WI38 (cell line): ENCODE measurements at regions not wholly inside any gene's neighbourhood (a gene's known extent, or its start where the extent isn't known, plus 50 kb on each side); places are given as distances from the start of the nearest gene placed in this dataset.

ENCODE experiments used
- H3K4me3 ChIP-seq: 2 replicates; pipeline ENCODE4 v1.5.1; 2011; ENCODE audit warnings: low read depth, mild to moderate bottlenecking, control low read depth, low read length
- TF ChIP-seq, protein P1 (sequence below): IDR thresholded peaks from 2 replicates; pipeline ENCODE4 v1.5.1; 2012; ENCODE audit warnings: low read depth, mild to moderate bottlenecking, control low read depth, low read length

DNA sequence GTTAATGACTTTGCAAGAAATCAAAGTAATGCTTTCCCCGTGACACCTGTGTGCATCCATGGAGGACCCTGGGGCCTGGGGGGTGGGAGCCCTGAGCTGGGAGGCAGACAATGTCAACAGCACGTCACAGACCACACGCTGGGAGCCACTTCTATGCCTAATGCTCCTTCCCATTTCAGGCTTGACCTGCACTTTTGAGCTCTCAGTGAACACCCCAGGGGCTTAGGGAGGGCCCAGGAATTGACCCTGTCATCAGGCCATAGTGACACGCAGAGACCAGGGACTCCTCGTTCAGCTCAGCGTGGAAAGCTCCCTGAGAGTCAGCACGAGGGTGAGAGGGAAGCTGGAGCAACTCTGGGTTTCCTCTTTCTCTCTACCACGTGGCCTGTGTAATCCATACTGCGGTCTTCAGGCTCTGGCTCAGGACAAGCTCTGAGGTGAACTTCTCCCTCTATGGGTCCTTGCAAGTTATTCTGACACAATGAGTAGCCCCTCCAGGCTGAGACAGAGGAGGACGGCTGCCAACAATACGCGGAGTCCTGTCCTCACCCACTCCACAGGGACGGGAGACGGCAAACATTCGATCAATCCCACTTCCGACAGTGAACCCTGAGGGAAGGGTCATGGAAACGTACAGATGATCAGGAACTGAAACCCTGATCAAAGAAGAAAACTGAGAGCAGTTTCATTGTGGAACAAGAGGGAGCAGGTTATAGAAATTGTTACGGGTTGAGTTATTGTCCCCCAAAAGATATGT is 130.8 kb upstream of the IRX4 start:
- H3K4me3 ChIP-seq, result no peak overlapping the region
- TF ChIP-seq, protein P1, sequence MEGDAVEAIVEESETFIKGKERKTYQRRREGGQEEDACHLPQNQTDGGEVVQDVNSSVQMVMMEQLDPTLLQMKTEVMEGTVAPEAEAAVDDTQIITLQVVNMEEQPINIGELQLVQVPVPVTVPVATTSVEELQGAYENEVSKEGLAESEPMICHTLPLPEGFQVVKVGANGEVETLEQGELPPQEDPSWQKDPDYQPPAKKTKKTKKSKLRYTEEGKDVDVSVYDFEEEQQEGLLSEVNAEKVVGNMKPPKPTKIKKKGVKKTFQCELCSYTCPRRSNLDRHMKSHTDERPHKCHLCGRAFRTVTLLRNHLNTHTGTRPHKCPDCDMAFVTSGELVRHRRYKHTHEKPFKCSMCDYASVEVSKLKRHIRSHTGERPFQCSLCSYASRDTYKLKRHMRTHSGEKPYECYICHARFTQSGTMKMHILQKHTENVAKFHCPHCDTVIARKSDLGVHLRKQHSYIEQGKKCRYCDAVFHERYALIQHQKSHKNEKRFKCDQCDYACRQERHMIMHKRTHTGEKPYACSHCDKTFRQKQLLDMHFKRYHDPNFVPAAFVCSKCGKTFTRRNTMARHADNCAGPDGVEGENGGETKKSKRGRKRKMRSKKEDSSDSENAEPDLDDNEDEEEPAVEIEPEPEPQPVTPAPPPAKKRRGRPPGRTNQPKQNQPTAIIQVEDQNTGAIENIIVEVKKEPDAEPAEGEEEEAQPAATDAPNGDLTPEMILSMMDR, result no peak

DNA sequence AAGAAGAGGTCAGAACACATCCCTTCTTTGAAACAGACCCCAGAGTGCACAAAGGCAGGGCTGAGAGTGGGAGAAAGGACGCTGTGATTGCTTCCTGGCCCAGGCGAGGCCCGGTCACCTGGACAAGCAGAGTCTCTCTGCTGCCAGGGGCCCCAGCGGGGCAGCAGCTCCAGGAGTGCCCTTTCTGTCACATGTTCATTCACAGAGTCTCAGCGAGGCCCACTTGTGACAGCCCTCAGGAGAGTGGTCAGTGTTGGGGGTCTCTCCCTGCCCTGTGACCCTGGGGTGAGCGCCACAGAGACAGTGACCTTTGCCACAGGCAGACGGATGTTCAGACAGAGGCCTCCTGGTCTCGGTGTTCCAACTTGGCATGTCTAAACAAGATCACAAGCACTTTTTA is 130.2 kb upstream of the IRX4 start:
- TF ChIP-seq, protein P1, result no peak
- no peak overlapping the region for H3K4me3 ChIP-seq

DNA sequence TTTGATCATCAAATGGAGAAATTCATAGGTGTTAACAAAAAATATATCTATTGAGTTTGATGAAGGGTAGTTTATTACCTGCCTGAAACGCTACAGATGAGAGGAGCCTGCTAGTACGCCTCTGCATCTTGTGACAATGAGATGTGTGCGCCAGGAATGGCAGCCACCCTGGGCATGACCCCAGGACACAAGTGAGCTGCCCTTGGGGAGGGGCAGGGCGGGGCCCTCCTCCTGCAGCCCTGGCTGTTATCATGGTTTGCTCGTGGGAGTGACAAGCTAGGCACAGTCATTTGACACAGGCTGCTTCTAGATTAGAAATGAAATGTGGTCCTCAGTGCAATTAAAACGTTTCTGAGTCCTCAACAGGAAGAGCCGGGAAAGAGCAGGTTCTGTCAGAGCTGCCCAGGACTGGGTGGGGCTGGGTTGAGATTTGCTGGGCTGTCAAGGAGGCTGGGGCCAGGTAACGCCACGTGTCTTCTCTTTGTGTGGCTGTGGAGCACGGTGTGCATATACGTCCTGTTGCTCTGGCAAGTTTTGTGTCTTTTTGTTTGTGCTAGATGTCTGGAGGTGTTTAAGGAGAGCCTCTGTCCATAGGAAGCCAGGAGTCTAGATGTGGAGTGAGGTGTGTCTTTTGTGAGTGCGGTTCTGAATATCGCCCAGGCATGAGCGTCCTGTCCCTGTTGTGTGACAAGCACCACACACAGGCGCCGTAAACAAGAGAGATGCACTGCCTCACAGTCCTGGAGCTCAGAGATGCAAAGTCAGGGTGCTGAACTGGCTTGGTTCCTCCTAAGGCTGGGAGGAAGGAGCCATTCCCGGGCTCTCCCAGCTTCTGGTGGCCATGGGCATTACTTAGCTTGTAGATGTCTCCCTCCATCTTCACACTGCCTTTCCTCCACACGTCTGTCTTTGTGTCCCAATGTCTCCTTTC is 129.0 kb upstream of the IRX4 start:
- TF ChIP-seq, protein P1, result no peak

DNA sequence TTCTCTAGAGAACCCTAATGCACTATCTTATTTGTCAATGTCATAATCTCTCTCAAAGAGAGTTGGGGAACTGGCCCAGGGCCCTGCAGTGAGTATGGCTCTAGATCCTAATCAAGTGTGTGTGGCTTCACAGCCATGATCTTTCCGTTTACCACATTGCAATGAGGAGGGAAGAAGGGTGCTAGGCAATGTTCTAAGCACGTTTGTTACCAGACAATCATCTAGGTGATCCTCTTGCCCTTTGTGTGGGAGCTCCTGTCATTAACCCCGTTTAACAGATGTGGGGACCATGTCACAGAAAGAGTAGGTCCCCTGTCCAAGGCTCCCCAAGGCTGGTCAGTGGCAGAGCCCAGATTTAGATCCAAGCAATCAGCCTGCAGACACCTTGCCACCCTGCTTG is 128.2 kb upstream of the IRX4 start:
- H3K4me3 ChIP-seq, result no peak overlapping the region
- TF ChIP-seq, protein P1, result no peak

More for the DNA sequence above, 129.0 kb upstream of the IRX4 start:
- no peak overlapping the region for H3K4me3 ChIP-seq

DNA sequence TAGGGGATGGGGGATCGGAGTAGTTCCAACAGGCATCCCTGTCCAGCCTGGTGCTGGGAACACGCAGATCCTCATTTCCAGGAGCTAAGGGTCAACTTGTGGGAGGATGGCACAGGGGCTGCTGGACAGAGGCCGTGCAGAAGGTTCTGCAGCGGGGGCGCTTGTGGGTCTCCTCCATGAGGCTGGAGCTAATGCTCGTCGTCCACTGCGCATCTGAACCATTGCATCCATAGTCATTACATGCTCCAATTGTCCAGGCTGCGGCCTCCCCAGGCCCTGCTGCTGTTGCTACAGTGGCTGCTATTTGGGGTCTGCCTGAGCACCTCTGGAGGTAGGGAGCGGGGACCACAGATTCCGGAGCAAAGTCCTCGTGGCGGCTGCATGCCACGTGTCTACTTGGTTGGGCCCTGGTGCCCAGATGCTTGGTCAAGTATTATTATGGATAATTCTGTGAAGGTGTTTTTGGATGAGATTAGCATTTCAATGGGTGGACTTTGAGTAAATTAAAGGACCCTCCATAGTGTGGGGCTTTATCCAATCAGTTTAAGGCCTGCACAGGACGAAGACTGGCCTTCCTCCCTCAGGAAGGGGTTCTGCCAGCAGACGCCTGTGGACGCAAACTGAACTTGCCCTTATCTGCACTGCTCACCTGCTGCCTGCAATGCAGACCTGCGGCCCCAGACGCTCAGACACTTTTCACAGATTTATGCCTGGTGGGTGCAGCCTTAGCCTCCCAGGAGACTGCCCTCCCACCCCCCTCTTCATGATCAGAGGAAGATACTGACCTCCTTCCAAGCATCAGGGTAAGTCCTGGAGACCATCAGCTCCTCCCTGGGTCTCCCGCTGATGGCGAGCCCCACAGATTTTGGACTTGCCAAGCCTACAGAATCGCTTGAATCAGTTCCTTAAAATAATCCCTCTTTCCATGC is 127.5 kb upstream of the IRX4 start:
- TF ChIP-seq, protein P1, result no peak
- no peak overlapping the region for H3K4me3 ChIP-seq

DNA sequence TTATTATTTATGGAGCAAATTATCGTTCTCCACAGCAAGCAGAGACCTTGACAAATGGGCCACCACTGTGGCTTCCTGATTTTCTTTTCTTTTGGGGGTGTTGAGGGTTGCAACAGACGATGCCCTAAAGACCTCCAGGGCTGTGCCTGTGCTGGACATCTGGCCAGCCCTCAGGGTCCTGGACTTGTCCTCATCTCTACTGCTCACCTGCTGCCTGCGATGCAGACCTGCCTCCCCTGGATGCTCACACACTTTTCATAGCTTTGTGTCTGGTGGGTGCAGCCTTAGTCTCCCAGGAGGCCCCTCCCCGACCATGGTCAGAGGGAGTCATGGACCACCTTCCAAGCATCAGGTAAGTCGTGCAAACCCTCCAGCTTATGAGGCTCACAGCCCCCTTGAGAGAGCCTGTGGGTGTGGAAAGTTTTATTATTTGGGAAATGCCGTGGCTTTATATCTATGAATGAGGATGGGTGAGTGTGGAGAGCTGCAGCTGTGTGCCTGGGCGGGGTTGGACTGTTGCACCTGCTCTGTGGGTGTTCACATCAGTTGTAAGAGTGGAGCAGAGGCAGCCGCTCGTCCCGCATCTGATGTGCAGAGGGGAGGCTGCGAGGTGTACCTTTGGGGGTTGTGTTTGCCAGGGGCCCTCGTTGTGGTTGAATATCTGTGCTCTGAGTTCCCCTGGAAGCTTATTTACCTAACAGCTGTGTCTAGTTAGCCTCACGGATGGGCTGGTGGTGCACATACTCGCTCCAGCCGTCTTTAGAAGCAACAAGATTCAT is 126.3 kb upstream of the IRX4 start:
- no peak overlapping the region for H3K4me3 ChIP-seq
- TF ChIP-seq, protein P1, result no peak
